ENCODE measurements at regions not wholly inside any gene's neighbourhood (a gene's known extent, or its start where the extent isn't known, plus 50 kb on each side); places are given as distances from the start of the nearest gene placed in this dataset.

DNA sequence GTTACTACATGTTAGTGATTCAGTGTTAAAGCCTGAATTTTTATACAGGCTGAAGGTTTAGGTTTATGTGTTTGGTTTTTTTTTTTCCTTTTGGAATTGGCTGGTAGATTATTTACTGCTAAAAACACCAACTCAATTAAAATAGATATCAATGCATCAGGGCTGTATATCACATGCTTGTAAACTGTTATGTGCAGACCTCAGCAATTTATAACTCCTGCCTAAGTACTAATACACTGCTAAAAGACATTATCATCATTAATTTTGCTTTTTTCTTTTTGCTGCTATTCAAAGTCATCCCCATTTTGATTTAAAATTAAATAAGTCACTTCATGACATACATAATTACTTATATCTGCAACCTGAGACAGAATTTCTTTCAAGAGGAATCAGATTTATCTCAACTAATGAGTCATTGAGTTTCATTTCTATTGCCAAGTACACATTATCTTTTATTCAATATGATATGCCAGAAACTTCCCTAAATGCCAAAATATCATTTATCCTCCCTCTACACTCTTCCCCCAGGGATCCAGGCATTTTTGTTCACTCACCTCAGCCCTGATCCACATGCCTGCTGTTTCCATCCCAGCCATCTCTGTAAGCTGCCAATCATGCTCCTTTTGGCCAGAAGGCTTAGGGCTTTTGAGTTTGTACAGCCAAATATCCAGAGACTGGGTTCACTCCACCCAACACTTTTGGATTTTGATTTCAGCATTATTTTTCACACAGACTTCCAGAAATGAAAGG, 98.5 kb downstream of the POLR1F start:
- TF ChIP-seq, protein P1, sequence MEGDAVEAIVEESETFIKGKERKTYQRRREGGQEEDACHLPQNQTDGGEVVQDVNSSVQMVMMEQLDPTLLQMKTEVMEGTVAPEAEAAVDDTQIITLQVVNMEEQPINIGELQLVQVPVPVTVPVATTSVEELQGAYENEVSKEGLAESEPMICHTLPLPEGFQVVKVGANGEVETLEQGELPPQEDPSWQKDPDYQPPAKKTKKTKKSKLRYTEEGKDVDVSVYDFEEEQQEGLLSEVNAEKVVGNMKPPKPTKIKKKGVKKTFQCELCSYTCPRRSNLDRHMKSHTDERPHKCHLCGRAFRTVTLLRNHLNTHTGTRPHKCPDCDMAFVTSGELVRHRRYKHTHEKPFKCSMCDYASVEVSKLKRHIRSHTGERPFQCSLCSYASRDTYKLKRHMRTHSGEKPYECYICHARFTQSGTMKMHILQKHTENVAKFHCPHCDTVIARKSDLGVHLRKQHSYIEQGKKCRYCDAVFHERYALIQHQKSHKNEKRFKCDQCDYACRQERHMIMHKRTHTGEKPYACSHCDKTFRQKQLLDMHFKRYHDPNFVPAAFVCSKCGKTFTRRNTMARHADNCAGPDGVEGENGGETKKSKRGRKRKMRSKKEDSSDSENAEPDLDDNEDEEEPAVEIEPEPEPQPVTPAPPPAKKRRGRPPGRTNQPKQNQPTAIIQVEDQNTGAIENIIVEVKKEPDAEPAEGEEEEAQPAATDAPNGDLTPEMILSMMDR (IDR thresholded peaks at IDR 0.05): no peak
- no peak for TF ChIP-seq POLR2A (IDR thresholded peaks at IDR 0.05)
- no peak for TF ChIP-seq POLR2AphosphoS5 (IDR thresholded peaks at IDR 0.05)
- TF ChIP-seq EP300 (IDR thresholded peaks at IDR 0.05): no peak
